Activated CD8-positive, alpha-beta memory T cell treated with anti-CD3 and anti-CD28 coated beads, Interleukin-2, amount 50 U/mL, for 1 hour (primary cell): ENCODE measurements at regions not wholly inside any gene's neighbourhood (a gene's known extent, or its start where the extent isn't known, plus 50 kb on each side); places are given as distances from the start of the nearest gene placed in this dataset.
"Not testable (repeated sequence)": the region's sequence is repeated elsewhere in the genome, so short reads cannot be mapped to it uniquely, and the experiment has no call there.

ENCODE experiments used
- DNase-seq: peaks from one replicate; pipeline ENCODE4 v3.0.0-alpha.2; 2020; ENCODE audit errors: extremely low read depth

DNA sequence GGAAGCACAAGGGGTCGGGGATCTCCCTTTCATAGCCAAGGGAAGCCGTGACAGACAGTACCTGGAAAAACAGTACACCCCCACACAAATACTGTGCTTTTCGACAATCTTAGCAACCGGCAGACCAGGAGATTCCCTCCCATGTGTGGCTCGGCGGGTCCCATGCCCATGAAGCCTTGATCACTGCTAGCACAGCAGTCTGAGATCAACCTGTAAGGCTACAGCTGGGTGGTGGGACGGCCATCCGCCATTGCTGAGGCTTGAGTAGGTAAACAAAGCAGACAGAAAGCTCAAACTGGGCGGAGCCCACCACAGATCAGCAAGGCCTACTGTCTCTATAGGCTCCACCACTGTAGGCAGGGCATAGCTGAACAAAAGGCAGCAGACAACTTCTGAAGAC lies 180.2 kb upstream of the SOX6 start:
- no peak for DNase-seq

DNA sequence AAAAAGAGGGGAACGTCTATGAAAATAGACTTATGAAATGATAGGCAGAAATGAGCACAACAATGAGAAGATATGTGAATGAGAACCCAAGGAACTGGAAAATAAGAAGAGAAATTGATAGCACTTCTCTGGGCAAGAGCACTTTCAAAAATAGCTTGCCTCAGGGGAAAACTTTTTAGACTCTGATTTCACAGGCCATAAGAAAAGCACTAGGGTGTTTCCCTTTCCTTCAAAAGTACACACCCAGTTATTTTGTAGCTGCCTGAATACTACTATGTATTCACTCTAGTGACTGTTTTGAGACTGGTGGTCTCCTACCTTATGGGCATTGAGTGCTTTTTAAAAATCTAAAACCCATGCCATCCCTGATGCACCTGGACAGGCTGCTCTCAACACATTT lies 172.3 kb upstream of the SOX6 start:
- no peak for DNase-seq

DNA sequence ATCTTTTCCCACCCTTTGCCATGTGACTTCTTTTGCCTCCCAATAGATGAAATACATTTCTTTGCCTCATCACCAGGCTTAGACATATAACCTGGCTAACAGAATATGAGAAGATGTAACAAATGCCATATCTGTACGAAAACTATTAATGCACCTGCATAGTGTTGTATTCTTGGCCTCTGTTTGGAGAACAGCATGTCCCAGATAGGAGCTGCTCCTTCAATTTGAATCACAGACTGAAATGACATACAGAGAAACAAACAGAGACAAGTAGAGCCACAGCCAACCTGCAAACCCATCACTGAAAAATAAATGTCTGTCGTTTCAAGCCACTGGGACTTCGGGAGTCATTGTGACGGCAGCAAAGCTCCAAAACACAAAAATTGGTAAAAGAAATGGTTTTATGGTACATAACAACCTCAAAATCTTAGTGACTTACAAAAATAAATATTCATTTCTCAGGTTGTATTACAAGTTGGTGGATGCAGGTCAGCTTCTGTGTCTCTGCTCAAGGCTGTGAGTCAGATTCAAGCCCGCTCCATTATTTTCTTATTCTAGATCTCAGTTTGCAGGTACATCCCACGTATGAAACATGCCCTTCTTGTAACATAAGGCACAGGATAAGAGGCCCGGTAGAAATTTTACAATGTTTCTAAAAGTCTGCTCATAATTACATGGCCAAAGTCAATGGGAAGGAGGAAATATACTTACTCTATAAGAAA lies 171.3 kb upstream of the SOX6 start:
- DNase-seq, result no peak

DNA sequence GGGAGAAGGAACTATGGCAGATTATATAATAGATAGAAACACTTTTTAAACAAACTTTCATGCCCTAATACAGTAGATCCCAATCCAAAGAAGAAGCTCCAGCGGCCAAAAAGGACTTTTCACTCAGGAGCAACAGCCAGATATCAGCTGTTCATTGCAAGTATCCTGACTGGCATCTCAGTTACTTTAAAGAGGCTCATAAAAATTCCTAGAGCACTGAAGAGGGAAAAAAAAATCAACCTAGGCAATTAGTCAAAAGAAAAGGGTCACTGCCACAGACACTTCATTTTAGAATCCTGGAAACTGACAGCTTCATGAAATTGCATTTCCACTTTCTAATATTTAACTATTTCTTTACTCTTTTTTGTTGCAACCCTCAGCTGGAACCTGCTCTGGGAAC lies 170.6 kb upstream of the SOX6 start:
- no peak for DNase-seq

DNA sequence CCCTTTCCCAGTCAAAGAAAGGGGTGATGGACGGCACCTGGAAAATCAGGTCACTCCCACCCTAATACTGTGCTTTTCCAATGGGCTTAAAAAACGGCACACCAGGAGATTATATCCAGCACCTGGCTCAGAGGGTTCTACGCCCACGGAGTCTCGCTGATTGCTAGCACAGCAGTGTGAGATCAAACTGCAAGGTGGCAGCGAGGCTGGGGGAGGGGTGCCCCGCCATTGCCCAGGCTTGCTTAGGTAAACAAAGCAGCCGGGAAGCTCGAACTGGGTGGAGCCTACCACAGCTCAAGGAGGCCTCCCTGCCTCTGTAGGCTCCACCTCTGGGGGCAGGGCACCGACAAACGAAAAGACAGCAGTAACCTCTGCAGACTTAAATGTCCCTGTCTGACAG lies 164.4 kb upstream of the SOX6 start:
- DNase-seq, result not testable (repeated sequence)

DNA sequence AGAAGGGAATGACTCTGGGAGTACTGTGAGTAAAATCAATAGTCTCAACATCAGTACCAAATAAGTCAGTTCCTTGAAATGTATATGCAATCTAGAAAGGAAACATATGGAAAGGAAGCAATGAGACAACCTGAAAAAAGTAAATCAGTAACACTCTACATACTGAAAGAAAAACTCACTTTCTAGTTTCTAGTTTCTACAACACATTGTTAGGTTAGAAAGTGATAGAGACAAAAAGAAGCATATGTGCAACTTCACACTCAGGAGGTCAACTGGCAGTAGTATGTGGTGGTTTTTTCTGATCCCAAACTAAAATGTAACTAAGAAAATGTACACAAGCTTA lies 156.5 kb upstream of the SOX6 start:
- DNase-seq, result no peak

DNA sequence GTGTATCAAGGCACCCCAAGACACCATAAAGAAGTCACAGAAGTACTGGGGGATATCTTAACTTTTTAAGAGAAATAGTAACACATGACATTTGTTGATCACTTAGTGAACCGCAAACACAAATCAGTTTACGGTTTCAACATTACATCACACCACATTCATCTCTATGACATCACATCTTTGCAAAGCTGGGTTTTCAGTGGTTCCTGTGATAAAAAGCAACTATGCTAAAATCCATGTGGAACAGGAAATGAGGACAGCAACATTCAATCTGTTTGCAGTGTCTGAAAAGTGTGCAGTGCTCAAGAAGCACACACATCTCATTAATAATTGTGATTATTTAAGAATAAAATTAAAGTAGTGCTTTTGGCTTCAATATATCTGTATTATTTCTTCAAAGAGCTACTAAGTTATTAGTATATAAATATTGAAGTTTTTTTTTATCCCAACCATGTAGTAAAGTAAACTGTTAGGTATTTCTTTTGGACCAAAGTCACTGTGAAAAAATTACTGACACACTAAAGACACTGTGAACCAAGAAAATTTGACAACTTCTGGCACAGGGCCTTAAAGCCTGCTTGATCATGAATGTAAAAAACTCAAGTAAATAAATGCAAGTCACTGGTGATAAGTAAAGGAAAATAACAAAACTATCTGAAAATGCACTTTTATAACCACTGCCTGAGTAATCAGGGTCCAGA lies 156.0 kb upstream of the SOX6 start:
- no peak for DNase-seq

DNA sequence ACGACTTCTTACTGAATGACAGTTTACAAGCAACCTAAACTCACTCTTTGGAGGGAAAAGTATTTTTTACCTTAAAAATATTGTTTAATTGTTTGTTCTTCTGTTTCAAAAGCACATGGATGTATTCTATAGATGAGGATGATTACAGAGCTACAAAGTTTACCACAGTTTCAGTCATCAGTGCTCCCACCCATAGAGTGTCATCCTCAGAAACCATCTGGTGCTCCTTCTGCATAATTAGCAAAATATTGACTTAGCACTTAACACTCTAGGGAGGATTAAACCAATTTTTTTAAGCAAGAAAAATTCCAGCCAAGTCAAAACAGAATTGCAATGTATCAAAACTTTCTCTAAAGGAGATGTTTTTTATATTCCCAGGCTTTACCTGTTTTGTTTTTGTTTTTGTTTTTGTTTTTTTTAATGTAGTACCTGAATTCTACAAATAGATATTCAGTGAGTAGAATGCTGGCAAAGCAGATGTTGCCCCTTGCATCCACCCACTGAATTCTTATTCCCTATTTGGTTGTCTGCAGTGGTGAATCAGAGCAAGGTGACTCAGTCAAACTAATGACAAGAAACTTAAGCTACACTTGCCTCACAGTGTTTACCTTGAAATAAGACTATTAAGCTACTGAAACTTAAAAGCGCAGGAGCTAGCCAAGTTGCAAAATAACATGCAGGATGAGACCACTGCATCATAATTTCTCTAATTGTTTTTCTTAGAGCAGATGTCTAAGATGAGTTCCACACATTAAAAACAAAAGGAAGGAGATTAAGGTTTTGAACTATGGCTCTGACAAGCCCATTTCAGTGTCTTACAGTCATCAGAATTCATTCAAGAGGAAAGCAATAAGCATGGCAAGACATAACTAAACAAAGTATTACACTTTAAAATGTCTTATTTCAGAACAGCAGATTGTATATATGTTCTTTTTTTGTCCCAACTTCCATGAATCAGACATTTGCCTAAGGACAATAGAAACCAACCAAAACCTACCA lies 155.1 kb upstream of the SOX6 start:
- no peak for DNase-seq

DNA sequence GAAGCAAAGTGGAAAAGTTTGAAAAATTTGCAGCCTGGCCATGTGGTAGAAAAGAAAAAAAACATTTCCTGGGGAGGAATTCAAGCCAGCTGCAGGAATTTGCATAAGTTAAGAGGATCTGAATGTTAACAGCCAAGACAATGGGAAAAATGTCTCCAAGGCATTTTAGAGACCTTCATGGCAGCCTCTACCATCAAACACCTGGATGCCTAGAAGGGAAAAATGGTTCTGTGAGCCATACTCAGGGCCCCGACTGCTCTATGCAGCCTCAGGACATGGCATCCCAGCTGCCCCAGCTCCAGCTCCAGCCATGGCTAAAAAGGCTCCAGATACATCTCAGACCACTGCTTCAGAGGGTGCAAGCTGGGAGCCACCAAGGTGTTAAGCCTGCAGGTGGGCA lies 149.1 kb upstream of the SOX6 start:
- DNase-seq, result no peak

DNA sequence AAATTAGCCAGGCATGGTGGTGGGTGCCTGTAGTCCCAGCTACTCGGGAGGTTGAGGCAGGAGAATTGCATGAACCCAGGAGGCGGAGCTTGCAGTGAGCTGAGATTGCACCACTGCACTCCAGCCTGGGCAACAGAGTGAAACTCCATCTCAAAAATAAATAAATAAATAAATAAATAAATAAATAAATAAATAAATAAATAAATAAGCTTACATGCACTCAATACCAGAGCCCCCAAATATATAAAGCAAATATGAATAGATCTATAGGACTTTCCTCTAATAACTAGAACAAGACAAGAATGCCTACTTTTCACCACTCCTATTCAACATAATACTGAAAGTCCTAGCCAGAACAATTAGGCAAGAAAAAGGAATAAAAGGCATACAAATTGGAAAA lies 147.5 kb upstream of the SOX6 start:
- DNase-seq, result not testable (repeated sequence)

DNA sequence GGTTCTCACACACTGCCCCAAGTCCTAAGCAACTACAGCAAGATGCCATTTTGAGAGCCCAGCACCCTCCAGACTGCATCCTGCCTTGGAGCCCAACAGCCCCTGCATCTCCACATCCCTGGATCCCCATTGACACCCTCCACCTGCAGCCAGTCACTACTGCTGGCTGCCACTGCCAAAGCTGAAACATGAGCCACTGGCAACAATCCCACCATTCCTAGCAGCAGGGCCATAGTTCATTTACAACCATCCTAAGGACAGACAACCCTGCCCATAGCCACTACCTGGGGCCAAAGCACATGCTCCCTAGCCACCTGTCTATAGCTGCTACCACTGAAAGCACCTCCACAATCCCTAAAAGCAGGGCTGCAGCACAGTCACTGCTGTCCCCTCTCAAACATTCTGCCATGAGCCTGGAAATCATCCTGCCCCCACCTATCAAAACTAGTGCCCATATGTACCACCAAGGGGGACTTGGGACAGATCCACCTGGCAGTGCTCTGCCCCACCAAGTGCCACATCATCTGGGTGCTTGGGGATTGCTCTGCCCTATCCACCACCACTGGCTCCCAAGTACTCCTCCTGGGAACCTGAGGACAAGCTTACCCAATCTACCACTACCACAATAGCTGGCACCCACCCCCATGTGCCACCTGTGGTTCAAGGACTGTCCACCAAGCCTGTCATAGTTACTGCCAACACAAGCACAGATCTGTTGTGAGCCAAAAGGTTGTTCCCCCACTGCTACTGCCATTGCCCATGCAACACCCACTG lies 138.8 kb upstream of the SOX6 start:
- DNase-seq, result no peak

DNA sequence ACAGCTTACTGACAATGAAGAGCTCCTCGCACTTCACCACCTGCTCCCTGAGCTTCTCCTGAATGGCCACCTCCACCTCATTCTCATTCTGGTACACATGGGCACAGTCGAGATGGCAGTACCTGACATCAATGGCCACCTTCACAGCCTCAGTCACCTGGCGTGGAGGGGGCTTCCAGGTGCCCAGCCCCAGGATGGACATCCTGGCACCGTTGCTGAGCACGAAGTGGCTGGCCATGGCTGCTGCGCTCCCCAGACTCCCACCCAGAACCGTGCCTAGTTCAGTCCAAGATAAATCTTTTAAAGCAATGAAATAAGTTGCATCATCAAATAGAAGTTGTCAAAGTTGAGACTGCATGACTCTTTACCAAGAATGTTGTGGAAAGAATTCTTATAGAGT lies 128.1 kb upstream of the SOX6 start:
- DNase-seq, result no peak

DNA sequence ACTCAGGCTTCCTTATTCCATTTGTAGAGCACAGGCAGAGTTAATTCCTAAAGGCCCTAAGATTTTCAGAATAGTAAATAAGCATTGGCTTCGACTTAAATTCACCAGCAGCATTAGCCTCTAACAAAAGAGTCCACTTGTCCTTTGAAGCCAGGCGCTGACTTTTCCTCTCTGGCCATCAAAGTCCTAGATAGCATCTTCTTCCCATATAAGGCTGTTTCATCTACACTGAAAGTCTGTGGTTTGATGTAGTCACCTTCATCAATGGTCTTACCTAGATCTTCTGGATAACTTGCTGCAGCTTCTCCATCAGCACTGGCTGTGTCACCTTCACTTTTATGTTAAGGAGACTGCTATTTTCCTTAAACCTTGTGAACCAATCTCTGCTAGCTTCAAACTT lies 118.3 kb upstream of the SOX6 start:
- DNase-seq, result no peak

DNA sequence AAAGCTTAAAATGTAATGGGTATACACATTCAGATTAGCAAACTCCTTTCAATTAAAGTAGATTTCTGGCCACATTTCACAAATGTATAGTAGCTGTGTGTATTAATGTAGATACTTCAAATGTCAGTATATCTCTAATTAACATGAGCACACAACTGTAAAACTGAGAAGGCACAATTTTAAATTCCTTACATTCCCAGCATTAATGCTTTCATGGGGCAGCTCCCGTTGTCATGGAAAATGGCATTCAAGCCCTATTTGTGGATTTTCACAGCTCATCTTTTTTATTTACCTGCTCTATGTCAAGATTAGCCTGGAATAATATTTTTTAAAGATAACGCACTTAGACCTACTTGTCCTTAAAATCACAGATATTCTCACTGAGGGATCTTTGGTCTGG lies 113.6 kb upstream of the SOX6 start:
- no peak for DNase-seq

DNA sequence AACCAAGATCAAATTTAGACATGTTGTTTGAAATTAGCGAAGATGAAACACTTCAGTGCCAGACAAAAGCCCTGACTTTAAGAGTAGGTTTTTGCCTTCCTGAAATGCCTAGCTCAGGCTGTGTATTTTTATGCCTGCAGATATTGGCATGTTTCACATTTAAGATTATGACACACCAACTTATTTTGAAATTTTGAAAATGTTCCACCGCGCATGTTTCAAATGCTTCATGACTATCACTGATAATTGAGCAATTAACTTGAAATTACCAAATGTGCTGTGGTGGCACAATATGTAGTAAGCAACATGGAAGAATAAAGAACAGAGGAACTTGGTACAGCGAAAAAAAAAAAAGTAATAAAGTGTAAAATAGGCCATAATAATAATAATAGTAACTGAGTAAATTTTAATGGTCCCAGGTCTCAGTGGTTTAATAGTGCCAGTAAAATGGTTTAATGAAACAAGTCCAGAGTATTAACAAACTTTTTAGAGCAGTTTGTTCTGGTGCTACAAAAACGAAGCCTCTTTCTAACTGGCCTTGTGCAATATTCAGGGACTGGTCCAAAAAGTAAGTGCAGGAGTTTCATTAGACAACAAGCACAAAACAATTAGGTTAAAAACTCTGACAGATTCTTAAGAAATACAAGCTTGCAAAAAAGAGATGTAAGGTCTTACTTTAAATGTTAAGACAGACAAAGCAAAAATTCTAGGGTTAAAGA lies 112.5 kb upstream of the SOX6 start:
- DNase-seq, result no peak

DNA sequence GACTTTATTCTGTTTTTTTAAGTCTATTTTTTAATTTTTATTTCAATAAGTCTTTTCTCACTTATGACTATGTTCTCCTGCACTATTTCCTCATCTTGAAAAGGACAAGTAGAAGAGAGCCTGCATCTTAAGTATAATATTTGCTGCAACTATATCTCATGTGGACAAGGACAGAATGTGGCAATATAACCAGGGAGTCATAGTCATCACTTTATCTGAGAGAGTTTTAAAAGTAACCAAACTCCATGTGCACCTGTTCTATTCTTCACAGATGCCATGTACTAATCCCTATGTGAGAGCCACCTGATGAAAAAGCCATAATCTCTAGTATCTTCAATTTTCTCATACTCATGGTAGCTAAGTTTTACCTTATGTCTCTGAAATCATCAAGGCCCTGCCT lies 104.2 kb upstream of the SOX6 start:
- DNase-seq, result no peak

DNA sequence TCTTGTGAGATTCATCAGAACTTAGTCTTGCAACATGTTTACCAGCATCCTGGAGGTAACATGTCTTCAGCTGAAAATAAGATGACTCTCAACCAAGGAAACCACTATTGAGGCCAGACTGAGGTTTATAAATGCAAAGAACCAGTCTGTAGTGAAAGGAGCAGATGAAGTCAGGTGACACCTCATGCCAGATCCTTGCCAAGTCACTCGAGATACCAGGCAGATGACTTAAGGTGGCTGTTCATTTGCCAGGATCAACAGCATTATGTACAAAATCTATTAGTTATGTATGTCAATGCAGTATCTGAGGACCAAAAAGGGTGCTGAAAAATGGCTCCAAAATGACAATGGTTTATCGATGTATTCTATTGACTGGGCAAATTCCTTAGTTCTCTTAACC lies 100.0 kb upstream of the SOX6 start:
- no peak for DNase-seq

DNA sequence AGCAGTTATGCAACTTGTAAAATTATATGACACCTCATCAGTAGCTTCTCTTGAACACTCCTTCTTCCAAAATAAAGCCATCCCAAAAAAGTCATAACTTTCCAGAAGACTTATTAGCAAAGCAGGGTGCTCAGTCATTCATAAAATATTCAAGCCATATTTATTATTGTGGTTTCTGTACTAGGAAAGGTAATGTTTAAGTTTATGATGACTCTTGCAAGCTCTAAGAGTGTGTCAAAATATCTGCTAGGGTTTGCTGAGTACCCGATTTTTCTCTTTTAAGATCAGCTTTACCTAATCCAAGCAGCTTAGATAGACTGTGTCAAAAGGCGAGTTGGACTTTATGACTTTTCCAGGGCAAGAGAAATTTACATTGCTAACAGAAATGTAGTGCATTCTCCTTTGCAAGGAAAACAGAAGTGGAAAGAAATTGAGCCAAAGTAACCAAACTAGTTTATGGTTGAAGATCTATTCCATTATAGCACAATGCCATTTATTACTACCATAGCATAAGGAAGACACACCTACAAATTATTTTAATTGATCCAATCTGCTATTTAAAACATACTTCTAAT lies 98.0 kb upstream of the SOX6 start:
- no peak for DNase-seq

DNA sequence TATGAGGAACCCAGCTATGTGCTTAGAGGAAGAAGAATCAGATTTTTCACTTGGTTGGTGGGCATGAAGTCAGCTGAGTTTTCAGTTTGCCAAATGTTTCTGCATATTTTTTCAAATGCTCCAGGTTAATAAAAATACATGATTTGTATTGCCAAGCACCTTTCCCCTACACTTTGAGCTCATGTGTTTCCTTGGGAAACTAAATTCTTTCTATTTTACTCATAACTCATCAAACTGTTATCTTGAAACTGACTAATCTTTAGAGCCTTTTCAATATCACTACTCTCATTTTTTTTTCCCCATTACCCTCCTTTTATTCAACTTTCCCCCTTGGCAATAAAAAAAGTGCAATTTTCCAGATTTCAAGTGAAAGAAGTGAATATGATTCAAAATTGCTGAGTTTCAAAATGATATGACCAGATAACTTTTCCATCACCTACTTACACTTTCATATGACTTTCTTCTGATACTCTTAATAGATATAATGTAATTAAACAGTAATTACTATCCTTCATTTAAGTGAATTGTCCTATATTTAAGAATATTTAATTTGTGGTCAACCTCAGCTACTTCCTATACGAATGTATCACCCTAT lies 91.9 kb upstream of the SOX6 start:
- DNase-seq, result no peak

DNA sequence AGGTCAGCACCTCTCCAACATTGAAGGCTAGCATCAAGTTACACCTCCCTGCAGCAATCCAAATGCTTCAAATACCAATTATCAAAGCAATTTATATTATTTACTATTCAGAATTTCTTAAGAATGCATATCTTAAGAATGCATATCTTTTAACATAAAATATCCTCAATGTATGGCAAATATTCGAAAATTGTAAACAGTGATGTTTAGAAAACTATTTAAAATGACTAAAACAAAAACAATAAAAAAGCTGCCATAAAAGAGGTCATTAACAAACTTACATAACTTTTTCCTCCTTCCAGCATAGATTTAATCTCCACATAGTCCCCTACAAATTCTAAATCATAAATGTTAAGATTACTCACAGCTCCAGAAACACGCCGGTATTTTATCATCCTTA lies 85.1 kb upstream of the SOX6 start:
- DNase-seq, result no peak
